Fibroblast of mammary gland (primary cell): ENCODE measurements at regions not wholly inside any gene's neighbourhood (a gene's known extent, or its start where the extent isn't known, plus 50 kb on each side); places are given as distances from the start of the nearest gene placed in this dataset.

Experiments used
- DNase-seq: peaks from one replicate; pipeline ENCODE4 v3.0.0-alpha.2; 2010; ENCODE audit warnings: low read depth
- H3K4me3 ChIP-seq: 2 replicates; pipeline ENCODE4 v1.5.1; 2011; ENCODE audit warnings: low read depth, mild to moderate bottlenecking, low read length, moderate library complexity; ENCODE audit not compliant: control insufficient read depth
- TF ChIP-seq, protein P1 (sequence below): conservative IDR thresholded peaks from 2 replicates; pipeline ENCODE4 v1.5.1; 2011; ENCODE audit warnings: low read depth, low read length, inconsistent platforms; ENCODE audit not compliant: control insufficient read depth, insufficient read depth

DNA sequence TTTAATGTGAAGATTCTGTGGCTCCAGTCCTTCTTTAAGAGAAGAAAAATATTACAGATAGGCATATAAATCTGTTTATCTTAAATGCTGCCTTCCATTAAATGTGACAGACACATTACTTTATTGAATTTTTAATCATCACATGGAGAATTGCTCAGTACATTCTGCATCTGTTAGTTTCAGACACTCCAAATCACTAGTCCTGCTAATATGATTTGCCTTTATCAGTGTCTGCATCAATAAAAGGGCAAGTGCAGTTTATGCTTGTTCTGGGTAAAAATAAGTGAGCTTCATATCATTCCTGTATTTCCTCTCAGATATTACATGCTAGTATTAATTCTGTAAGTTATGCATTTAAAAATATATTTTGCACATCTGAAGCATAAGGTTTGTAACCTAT, 666.4 kb downstream of the TECRL start:
- no peak overlapping the region for H3K4me3 ChIP-seq
- DNase-seq, result no peak
- TF ChIP-seq, protein P1, sequence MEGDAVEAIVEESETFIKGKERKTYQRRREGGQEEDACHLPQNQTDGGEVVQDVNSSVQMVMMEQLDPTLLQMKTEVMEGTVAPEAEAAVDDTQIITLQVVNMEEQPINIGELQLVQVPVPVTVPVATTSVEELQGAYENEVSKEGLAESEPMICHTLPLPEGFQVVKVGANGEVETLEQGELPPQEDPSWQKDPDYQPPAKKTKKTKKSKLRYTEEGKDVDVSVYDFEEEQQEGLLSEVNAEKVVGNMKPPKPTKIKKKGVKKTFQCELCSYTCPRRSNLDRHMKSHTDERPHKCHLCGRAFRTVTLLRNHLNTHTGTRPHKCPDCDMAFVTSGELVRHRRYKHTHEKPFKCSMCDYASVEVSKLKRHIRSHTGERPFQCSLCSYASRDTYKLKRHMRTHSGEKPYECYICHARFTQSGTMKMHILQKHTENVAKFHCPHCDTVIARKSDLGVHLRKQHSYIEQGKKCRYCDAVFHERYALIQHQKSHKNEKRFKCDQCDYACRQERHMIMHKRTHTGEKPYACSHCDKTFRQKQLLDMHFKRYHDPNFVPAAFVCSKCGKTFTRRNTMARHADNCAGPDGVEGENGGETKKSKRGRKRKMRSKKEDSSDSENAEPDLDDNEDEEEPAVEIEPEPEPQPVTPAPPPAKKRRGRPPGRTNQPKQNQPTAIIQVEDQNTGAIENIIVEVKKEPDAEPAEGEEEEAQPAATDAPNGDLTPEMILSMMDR, result no peak

DNA sequence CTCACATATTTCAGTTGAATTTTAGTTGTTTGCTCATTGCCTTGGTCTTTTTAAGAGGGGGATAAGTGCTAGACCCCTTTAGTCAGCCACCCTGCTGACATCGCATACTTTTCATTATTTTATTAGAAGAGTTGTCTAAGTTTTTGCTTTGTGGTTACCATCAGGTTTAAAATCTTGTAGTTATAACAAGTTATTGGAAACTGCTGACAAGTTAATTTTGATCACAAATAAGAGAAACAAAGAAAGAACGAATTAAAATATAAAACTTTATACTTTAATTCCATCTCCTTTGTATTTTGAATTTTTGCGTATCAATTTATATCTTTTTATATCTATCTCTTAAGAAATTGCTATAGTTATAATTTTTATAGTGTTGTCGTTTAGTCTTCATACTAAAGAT, 679.7 kb downstream of the TECRL start:
- no peak for DNase-seq
- TF ChIP-seq, protein P1, result no peak
- H3K4me3 ChIP-seq, result no peak overlapping the region

DNA sequence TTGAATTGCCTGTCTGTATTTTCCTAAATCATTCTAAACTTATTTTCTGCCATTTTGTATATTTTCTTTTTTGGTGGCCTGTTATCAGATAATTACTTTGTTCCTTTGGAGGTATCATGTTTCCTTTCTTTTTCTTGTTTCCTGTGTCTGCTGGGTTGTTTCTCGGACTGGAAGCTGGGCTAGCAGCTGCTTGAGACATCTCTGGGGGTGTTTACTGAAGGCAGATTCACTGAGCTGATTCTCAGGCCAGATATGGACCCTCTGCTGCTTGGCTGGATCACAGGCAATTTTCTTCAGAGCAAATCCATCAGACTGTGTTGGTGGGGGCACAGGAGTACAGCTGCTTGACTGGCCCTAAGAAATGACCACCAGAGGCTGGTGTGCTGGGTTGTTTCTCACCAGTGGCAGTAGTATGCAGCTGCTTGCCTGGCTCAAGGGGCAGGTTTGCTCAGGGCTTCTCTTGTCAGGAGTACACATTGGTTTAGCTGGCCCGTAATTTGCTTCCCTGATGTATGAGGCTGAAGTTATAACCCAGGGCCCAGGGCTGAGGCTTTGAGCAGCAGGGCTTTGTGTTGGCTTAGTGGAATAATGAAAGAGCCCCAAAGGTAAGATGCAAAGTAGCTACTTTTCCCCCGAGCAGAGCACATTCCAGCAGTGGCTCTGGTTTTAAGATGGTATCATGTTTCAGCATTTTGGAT, 680.6 kb downstream of the TECRL start:
- DNase-seq, result no peak
- TF ChIP-seq, protein P1, result no peak
- H3K4me3 ChIP-seq, result no peak overlapping the region

DNA sequence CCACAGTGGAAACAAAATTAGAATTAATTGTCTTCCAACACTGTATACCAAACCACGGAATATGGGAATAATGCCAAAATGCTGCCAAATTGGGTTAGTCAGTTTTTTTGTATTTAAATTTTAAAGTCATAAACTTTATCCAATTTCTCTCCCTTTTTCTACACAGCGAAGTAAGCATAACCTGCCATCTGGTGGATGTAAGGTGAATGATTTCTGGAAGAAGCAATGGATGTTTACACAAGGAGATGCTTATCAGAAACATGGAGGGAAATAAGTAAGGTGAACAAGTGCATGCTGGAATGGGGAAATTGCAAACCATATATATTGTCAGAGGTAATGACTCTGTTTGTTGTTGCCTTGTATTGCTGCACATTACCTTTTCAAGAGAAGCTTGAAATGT, 691.9 kb downstream of the TECRL start:
- H3K4me3 ChIP-seq, result no peak overlapping the region
- TF ChIP-seq, protein P1, result no peak
- no peak for DNase-seq

DNA sequence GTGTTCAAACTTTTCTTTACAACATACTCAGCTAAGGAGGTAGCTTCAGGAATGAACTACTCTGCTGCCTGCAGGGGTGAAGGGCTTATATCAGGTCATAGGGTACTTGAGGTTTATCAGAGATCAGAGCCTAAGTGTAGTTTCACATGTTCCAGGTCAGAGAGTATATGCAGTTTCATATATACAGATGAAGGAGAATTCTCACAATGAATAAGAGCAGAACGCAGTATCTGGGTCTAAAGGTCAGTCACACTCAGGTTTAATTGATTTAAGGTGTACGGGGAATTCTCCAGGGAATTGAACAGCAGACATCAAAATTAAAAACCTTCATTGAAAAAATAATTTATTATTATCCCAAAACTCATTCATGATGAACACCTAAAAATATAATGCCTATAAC, 700.6 kb downstream of the TECRL start:
- DNase-seq, result no peak
- TF ChIP-seq, protein P1, result no peak
- no peak overlapping the region for H3K4me3 ChIP-seq

DNA sequence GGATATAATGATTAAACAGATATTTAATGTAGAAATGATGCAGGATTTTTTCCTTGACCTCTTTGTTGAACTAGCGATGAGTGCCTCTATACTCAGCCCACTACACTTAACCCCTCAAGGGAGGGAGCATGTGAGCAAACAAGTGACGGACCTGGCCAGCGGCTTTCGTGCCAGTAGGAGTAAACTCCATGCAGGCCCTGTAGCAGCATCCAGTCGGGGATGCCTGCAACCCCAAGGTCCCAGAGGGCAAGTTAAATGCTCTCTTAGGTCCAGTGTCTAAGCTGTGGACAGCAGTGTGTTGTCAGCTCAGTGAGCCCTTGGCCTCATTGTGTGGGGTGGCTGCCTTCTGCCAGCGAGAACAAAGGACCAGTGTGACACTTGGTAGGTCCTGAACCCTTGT, 708.7 kb downstream of the TECRL start:
- no peak overlapping the region for H3K4me3 ChIP-seq
- TF ChIP-seq, protein P1, result no peak
- DNase-seq, result no peak

DNA sequence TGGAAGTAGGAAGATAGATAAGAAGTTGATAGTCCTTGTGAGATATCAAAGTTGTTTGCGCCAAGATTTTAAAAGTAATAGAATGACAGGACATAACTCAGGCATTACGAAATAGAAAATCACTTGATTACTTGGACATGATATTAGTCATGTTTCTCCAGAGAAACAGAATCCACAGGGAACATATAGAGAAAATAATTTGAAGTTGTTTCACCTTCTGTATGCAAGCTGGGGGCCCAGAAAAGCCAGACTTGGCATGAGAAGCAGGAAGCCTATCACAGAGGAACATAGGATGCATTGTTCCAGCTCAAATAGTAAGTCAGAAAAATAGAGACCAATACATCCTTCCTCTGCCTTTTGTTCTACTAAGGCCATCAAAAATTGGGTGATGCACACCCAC, 715.9 kb downstream of the TECRL start:
- H3K4me3 ChIP-seq, result no peak overlapping the region
- no peak for DNase-seq
- TF ChIP-seq, protein P1, result no peak
